Endothelial cell (in vitro differentiated cells): ENCODE measurements at regions not wholly inside any gene's neighbourhood (a gene's known extent, or its start where the extent isn't known, plus 50 kb on each side); places are given as distances from the start of the nearest gene placed in this dataset.
A peak's percentile ranks its signal among the peaks of the same experiment; 100 is the strongest.

Source experiments
- DNase-seq: peaks from one replicate; pipeline ENCODE4 v3.0.0; 2021; ENCODE audit warnings: low spot score
- H3K27ac Mint-ChIP-seq: one replicate; pipeline ENCODE4 v1.8.0; 2021; ENCODE audit warnings: mixed read lengths, inconsistent platforms; ENCODE audit not compliant: unreplicated experiment
- H3K27me3 Mint-ChIP-seq: one replicate; pipeline ENCODE4 v1.8.0; 2021; ENCODE audit warnings: mild to moderate bottlenecking, moderate library complexity, mixed read lengths, inconsistent platforms; ENCODE audit not compliant: unreplicated experiment
- H3K36me3 Mint-ChIP-seq: one replicate; pipeline ENCODE4 v1.8.0; 2021; ENCODE audit warnings: mild to moderate bottlenecking, low read depth, mixed read lengths, inconsistent platforms; ENCODE audit not compliant: unreplicated experiment
- H3K4me1 Mint-ChIP-seq: one replicate; pipeline ENCODE4 v1.8.0; 2021; ENCODE audit warnings: mild to moderate bottlenecking, mixed read lengths, inconsistent platforms; ENCODE audit not compliant: unreplicated experiment
- H3K4me3 Mint-ChIP-seq: one replicate; pipeline ENCODE4 v1.8.0; 2021; ENCODE audit warnings: mild to moderate bottlenecking, mixed read lengths, inconsistent platforms; ENCODE audit not compliant: unreplicated experiment
- H3K9me3 Mint-ChIP-seq: one replicate; pipeline ENCODE4 v1.8.0; 2021; ENCODE audit warnings: mixed read lengths, inconsistent platforms; ENCODE audit not compliant: unreplicated experiment
- TF ChIP-seq, protein P1 (sequence below): fragments of 200-600 bp; sonication (generic); IDR thresholded peaks from one replicate; pipeline ENCODE4 v1.5.0; 2021; ENCODE audit warnings: antibody characterized with exemption; ENCODE audit not compliant: unreplicated experiment

GRCh38 chr3:18295171-18295920 lies 129.8 kb downstream of the SATB1 start:
- DNase-seq, result peak; percentile 63
- Mint-ChIP-seq H3K27me3 (no peaks in the 10 kb centered on the region), H3K4me1 (no peaks in the 10 kb centered on the region), H3K4me3 (no peak overlapping the region), H3K36me3 (no peaks in the 10 kb centered on the region), H3K27ac (no peak overlapping the region), H3K9me3 (no peaks in the 10 kb centered on the region)
- TF ChIP-seq, protein P1, sequence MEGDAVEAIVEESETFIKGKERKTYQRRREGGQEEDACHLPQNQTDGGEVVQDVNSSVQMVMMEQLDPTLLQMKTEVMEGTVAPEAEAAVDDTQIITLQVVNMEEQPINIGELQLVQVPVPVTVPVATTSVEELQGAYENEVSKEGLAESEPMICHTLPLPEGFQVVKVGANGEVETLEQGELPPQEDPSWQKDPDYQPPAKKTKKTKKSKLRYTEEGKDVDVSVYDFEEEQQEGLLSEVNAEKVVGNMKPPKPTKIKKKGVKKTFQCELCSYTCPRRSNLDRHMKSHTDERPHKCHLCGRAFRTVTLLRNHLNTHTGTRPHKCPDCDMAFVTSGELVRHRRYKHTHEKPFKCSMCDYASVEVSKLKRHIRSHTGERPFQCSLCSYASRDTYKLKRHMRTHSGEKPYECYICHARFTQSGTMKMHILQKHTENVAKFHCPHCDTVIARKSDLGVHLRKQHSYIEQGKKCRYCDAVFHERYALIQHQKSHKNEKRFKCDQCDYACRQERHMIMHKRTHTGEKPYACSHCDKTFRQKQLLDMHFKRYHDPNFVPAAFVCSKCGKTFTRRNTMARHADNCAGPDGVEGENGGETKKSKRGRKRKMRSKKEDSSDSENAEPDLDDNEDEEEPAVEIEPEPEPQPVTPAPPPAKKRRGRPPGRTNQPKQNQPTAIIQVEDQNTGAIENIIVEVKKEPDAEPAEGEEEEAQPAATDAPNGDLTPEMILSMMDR, result peak; percentile 68

DNA sequence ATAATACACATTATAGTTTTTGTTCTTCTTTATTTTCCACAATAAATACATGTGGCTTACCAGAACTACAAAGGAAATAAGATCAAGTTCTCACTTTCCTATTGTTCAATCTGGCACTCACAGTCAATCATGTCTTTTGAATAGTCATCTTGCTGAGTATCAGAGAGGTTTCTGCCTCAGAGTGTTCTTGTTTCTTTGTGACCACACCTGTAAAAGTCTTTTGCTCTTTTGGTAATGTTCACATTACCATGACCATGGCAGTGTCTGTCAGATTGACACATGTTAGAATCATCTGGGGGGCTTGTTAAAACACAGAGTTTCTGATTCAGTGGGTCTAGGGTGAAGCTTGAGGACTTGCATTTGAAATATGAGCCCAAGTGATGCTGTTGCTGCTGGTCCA lies 135.0 kb downstream of the SATB1 start:
- Mint-ChIP-seq H3K9me3 (no peaks in the 10 kb centered on the region), H3K27ac (no peak overlapping the region), H3K4me3 (no peak overlapping the region), H3K27me3 (no peaks in the 10 kb centered on the region), H3K4me1 (no peaks in the 10 kb centered on the region), H3K36me3 (no peaks in the 10 kb centered on the region)
- DNase-seq, result no peak
- TF ChIP-seq, protein P1, result no peak

- Mint-ChIP-seq H3K9me3 (no peaks in the 10 kb centered on the region), H3K27me3 (no peaks in the 10 kb centered on the region), H3K4me1 (peaks cover 1% of the 10 kb centered on the region), H3K4me3 (no peak overlapping the region), H3K36me3 (no peaks in the 10 kb centered on the region), H3K27ac (no peak overlapping the region)
- TF ChIP-seq, protein P1, result no peak
- no peak for DNase-seq
Observed at GRCh38 chr3:18288243-18288642, 136.9 kb downstream of the SATB1 start.

GRCh38 chr3:18284716-18285115 lies 140.4 kb downstream of the SATB1 start:
- Mint-ChIP-seq H3K4me1 (peaks cover 12% of the 10 kb centered on the region), H3K9me3 (no peaks in the 10 kb centered on the region), H3K4me3 (no peak overlapping the region), H3K27ac (no peak overlapping the region), H3K27me3 (no peaks in the 10 kb centered on the region), H3K36me3 (no peaks in the 10 kb centered on the region)
- no peak for DNase-seq
- TF ChIP-seq, protein P1, result no peak

GRCh38 chr3:18283680-18284079 lies 141.5 kb downstream of the SATB1 start:
- Mint-ChIP-seq H3K27ac (no peak overlapping the region), H3K4me3 (no peak overlapping the region)
- no peak for DNase-seq

More at GRCh38 chr3:18283680-18284079, 141.5 kb downstream of the SATB1 start:
- H3K36me3 Mint-ChIP-seq, result no peaks in the 10 kb centered on the region
- peaks cover 12% of the 10 kb centered on the region for H3K4me1 Mint-ChIP-seq
- H3K27me3 Mint-ChIP-seq, result no peaks in the 10 kb centered on the region
- TF ChIP-seq, protein P1, result no peak
- H3K9me3 Mint-ChIP-seq, result no peaks in the 10 kb centered on the region
